ENCODE measurements at regions not wholly inside any gene's neighbourhood (a gene's known extent, or its start where the extent isn't known, plus 50 kb on each side); places are given as distances from the start of the nearest gene placed in this dataset.

DNA sequence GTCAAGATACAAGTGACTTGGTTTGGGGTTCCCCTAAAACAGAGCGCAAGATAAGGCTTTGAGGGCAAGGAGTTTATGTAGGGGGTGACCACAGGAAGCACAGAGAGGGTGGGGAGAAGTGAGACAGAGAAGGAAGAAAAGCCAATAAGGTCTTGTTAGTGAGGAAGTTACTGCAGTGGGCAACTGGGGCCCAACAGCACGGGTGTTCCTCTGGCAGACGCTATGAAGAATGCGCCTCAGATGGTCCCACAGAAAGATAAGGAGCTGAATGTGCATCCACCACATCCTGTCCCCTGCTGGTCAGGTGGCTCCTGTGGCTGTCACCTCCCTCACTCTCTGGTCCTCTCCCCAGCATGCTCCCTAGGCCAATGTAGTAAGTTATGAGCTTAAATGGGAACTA lies 333.5 kb downstream of the TSHZ3 start:
- Mint-ChIP-seq H3K4me1 (no peaks in the 10 kb centered on the region), H3K9me3 (peaks cover 3% of the 10 kb centered on the region; the same call in 1 of the 2 replicates), H3K27me3 (ENCODE audit: low read depth) (peaks cover 10% of the 10 kb centered on the region; the same call in 1 of the 2 replicates), H3K36me3 (no peaks in the 10 kb centered on the region), H3K4me3 (no peak overlapping the region), H3K27ac (no peak overlapping the region)
- POLR2A ChIA-PET = no interaction called here
- DNase-seq (ENCODE audit: low spot score) (no peak), ATAC-seq (no peak)
- TF ChIP-seq FOXK1 (CRISPR knock-in tag; IDR thresholded peaks at IDR 0.05) = no peak
- TF ChIP-seq ZNF671 (CRISPR knock-in tag; IDR thresholded peaks at IDR 0.05) = no peak
- no peak for TF ChIP-seq ZNF416 (CRISPR knock-in tag; IDR thresholded peaks at IDR 0.05)
- TF ChIP-seq, protein P1, sequence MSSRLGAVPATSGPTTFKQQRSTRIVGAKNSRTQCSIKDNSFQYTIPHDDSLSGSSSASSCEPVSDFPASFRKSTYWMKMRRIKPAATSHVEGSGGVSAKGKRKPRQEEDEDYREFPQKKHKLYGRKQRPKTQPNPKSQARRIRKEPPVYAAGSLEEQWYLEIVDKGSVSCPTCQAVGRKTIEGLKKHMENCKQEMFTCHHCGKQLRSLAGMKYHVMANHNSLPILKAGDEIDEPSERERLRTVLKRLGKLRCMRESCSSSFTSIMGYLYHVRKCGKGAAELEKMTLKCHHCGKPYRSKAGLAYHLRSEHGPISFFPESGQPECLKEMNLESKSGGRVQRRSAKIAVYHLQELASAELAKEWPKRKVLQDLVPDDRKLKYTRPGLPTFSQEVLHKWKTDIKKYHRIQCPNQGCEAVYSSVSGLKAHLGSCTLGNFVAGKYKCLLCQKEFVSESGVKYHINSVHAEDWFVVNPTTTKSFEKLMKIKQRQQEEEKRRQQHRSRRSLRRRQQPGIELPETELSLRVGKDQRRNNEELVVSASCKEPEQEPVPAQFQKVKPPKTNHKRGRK (CRISPR knock-in tag; IDR thresholded peaks at IDR 0.05; ENCODE audit: borderline replicate concordance) = no peak
- TF ChIP-seq PRRX2 (CRISPR knock-in tag; IDR thresholded peaks at IDR 0.05) = no peak
- no peak for TF ChIP-seq NFE2L1 (CRISPR knock-in tag; IDR thresholded peaks at IDR 0.05)
- no peak for TF ChIP-seq ZNF317 (CRISPR knock-in tag; IDR thresholded peaks at IDR 0.05; ENCODE audit: borderline replicate concordance, low read depth)
- no peak for TF ChIP-seq CBFB (CRISPR knock-in tag; IDR thresholded peaks at IDR 0.05; ENCODE audit: low read depth)
- TF ChIP-seq ESRRA (CRISPR knock-in tag; IDR thresholded peaks at IDR 0.05; ENCODE audit: borderline replicate concordance) = no peak
- TF ChIP-seq GRHL2 (CRISPR knock-in tag; IDR thresholded peaks at IDR 0.05; ENCODE audit: insufficient replicate concordance, severe bottlenecking) = no peak
- TF ChIP-seq JUN (CRISPR knock-in tag; IDR thresholded peaks at IDR 0.05) = no peak
- TF ChIP-seq CREM (CRISPR knock-in tag; IDR thresholded peaks at IDR 0.05) = no peak
- CTCF ChIA-PET = no interaction called here

GRCh38 chr19:31014668-31015067 lies 334.6 kb downstream of the TSHZ3 start:
- TF ChIP-seq MYBL2 (CRISPR knock-in tag; IDR thresholded peaks at IDR 0.05) = no peak
- TF ChIP-seq, protein P1 (CRISPR knock-in tag; IDR thresholded peaks at IDR 0.05; ENCODE audit: borderline replicate concordance) = 0 out of 2 replicates have a peak, but pooled peaks have one; percentile 29
- no peak for ATAC-seq
- peaks cover 10% of the 10 kb centered on the region; the same call in 1 of the 2 replicates for H3K27me3 Mint-ChIP-seq (ENCODE audit: low read depth)
- H3K4me1 Mint-ChIP-seq = no peaks in the 10 kb centered on the region
- no peak for DNase-seq (ENCODE audit: low spot score)
- no peaks in the 10 kb centered on the region for H3K36me3 Mint-ChIP-seq
- no peak overlapping the region for H3K4me3 Mint-ChIP-seq
- H3K27ac Mint-ChIP-seq = no peak overlapping the region
- ChIA-PET CTCF (no interaction called here), POLR2A (no interaction called here)
- peaks cover 3% of the 10 kb centered on the region; the same call in 1 of the 2 replicates for H3K9me3 Mint-ChIP-seq

DNA sequence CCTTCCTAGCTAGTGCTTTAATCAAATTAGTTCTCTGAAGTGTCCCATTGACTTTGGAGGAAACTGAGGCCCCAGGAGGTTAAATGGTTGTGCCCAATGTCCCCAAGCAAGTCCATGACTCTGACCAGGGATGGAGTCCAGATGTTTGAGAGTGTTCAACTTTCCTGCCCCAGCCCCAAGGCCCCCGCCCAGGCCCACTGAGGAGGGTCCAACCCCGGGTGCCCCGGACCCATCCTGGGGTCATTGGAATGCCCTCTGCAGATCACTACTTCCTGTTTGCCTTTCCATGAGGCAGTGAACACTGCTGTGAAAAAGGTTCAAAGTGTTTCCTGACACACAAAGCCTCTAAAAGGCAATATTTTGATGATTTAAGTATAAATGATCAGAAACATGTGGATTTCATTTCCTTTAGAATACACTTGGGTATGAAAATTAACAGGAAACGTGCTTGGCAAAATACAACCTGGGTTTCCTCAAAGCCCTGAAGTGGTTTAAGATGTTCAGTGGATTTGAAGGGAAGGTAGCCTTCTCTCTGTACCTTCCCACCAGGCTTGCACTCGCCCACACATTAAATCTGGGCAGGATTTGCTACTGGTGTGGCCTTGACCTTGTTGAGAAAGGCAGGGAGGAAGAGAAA lies 335.7 kb downstream of the TSHZ3 start:
- ChIA-PET CTCF (no interaction called here), POLR2A (no interaction called here)
- ATAC-seq (no peak), DNase-seq (ENCODE audit: low spot score) (no peak)
- Mint-ChIP-seq H3K27me3 (ENCODE audit: low read depth) (peaks cover 10% of the 10 kb centered on the region; the same call in 1 of the 2 replicates), H3K36me3 (no peaks in the 10 kb centered on the region), H3K27ac (no peak overlapping the region), H3K4me3 (no peak overlapping the region), H3K9me3 (peaks cover 4% of the 10 kb centered on the region; the same call in 1 of the 2 replicates), H3K4me1 (no peaks in the 10 kb centered on the region)
- TF ChIP-seq ZNF219 (CRISPR knock-in tag; IDR thresholded peaks at IDR 0.05; ENCODE audit: borderline replicate concordance) (no peak), HMGA2 (CRISPR knock-in tag; IDR thresholded peaks at IDR 0.05) (no peak), NFYB (CRISPR knock-in tag; conservative IDR thresholded peaks at IDR 0.05; ENCODE audit: low read depth) (no peak)

DNA sequence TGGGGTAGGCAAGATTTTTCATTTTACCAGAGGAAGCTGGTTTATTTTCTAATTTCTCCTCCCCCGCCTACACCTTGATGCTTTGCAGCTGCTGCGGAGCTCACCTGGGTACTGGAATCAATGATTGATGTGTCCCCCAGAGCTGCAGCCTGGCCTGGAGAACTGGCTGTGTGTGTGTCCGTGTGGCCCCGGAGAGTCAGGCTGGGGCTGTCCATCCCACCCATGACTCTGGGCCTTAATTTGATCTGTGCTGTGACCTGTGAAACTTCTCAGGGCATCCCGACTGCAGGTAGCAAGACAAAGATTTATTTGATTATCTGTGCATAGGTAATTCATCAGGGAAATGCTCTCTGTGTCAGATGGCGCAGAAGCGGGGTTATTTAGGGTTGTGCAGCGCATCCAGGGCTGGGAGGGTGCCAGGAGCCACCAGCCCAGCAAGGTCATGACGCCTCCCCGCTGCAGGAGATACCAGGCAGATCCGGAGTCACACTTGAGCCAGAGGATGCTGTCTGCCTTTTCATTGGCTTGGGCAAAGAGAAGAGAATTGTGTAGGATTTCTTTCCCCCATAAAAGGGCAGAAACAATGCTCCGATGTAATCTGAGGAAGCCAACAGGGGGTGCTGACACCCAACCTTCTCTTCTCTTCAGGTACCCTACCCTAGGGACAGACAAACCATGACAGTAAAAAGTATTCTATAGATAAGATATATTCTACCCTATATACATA lies 346.6 kb downstream of the TSHZ3 start:
- Mint-ChIP-seq H3K4me3 (no peak overlapping the region), H3K4me1 (peaks cover 5% of the 10 kb centered on the region), H3K27ac (no peak overlapping the region), H3K9me3 (no peaks in the 10 kb centered on the region), H3K27me3 (ENCODE audit: low read depth) (no peaks in the 10 kb centered on the region; the same call in 1 of the 2 replicates), H3K36me3 (no peaks in the 10 kb centered on the region)
- peak; percentile 76 for ATAC-seq
- DNase-seq (ENCODE audit: low spot score) = no peak
- ChIA-PET CTCF (no interaction called here), POLR2A (no interaction called here)
- TF ChIP-seq FOXP1 (CRISPR knock-in tag; IDR thresholded peaks at IDR 0.05; ENCODE audit: borderline replicate concordance) (no peak), MLX (CRISPR knock-in tag; IDR thresholded peaks at IDR 0.05) (no peak), NFATC4 (CRISPR knock-in tag; IDR thresholded peaks at IDR 0.05) (no peak), SP1 (CRISPR knock-in tag; conservative IDR thresholded peaks at IDR 0.05) (no peak)
